ENCODE measurements at regions not wholly inside any gene's neighbourhood (a gene's known extent, or its start where the extent isn't known, plus 50 kb on each side); places are given as distances from the start of the nearest gene placed in this dataset.
"Not testable (repeated sequence)": the region's sequence is repeated elsewhere in the genome, so short reads cannot be mapped to it uniquely, and the experiment has no call there.

GRCh38 chr1:83135524-83136157 is 863.3 kb downstream of the TTLL7 start:
- DNase-seq (ENCODE audit: low spot score); BruUV-seq (replicated peaks); H3K9me3 ChIP-seq (ENCODE audit: low read depth, low read length, poor library complexity, severe bottlenecking); H3K36me3 ChIP-seq (ENCODE audit: insufficient read depth, low read length, poor library complexity, severe bottlenecking); H3K4me1 ChIP-seq (ENCODE audit: insufficient read depth, low read length, poor library complexity, severe bottlenecking); intact Hi-C loops (cut with micrococcal nuclease; ENCODE audit: unreplicated experiment); H3K27ac ChIP-seq (ENCODE audit: low read depth, low read length, poor library complexity, severe bottlenecking); POLR2A ChIA-PET (ENCODE audit: low non-redundant PET); H3K27me3 ChIP-seq (replicated peaks; ENCODE audit: insufficient read depth, low read depth, low read length, poor library complexity); H3K4me3 ChIP-seq (ENCODE audit: low read depth, low read length, poor library complexity, severe bottlenecking); CTCF ChIA-PET: not testable (repeated sequence)

GRCh38 chr1:83134322-83135014 is 864.5 kb downstream of the TTLL7 start:
- CTCF ChIA-PET; H3K27me3 ChIP-seq (replicated peaks; ENCODE audit: insufficient read depth, low read depth, low read length, poor library complexity); H3K9me3 ChIP-seq (ENCODE audit: low read depth, low read length, poor library complexity, severe bottlenecking); H3K36me3 ChIP-seq (ENCODE audit: insufficient read depth, low read length, poor library complexity, severe bottlenecking); BruUV-seq (replicated peaks); intact Hi-C loops (cut with micrococcal nuclease; ENCODE audit: unreplicated experiment); H3K4me3 ChIP-seq (ENCODE audit: low read depth, low read length, poor library complexity, severe bottlenecking); H3K4me1 ChIP-seq (ENCODE audit: insufficient read depth, low read length, poor library complexity, severe bottlenecking); H3K27ac ChIP-seq (ENCODE audit: low read depth, low read length, poor library complexity, severe bottlenecking); DNase-seq (ENCODE audit: low spot score); POLR2A ChIA-PET (ENCODE audit: low non-redundant PET): not testable (repeated sequence)

GRCh38 chr1:83131692-83131955 is 867.3 kb downstream of the TTLL7 start:
- POLR2A ChIA-PET (ENCODE audit: low non-redundant PET) = no interaction called here
- Histone ChIP-seq H3K4me3 (ENCODE audit: low read depth, low read length, poor library complexity, severe bottlenecking) (no peak overlapping the region), H3K36me3 (ENCODE audit: insufficient read depth, low read length, poor library complexity, severe bottlenecking) (no peaks in the 10 kb centered on the region), H3K9me3 (ENCODE audit: low read depth, low read length, poor library complexity, severe bottlenecking) (no peaks in the 10 kb centered on the region), H3K4me1 (ENCODE audit: insufficient read depth, low read length, poor library complexity, severe bottlenecking) (no peaks in the 10 kb centered on the region), H3K27me3 (replicated peaks; ENCODE audit: insufficient read depth, low read depth, low read length, poor library complexity) (peaks cover 6% of the 10 kb centered on the region), H3K27ac (ENCODE audit: low read depth, low read length, poor library complexity, severe bottlenecking) (no peak overlapping the region)
- no TSS peak for BruUV-seq (replicated peaks)
- no peak for DNase-seq (ENCODE audit: low spot score)
- CTCF ChIA-PET = no interaction called here
- TF ChIP-seq CTCF (conservative IDR thresholded peaks at IDR 0.05; ENCODE audit: low read depth, low read length) = no peak
- no peak for TF ChIP-seq EZH2 (IDR thresholded peaks at IDR 0.05; ENCODE audit: borderline replicate concordance, low read depth, low read length, poor library complexity, severe bottlenecking)
- intact Hi-C loops (cut with micrococcal nuclease; ENCODE audit: unreplicated experiment) = no loop called here

GRCh38 chr1:83130886-83131691 is 867.8 kb downstream of the TTLL7 start:
- H3K27ac ChIP-seq (ENCODE audit: low read depth, low read length, poor library complexity, severe bottlenecking) = no peak overlapping the region
- peaks cover 6% of the 10 kb centered on the region for H3K27me3 ChIP-seq (replicated peaks; ENCODE audit: insufficient read depth, low read depth, low read length, poor library complexity)
- H3K4me3 ChIP-seq (ENCODE audit: low read depth, low read length, poor library complexity, severe bottlenecking) = no peak overlapping the region
- H3K36me3 ChIP-seq (ENCODE audit: insufficient read depth, low read length, poor library complexity, severe bottlenecking) = no peaks in the 10 kb centered on the region
- intact Hi-C loops (cut with micrococcal nuclease; ENCODE audit: unreplicated experiment) = no loop called here
- H3K9me3 ChIP-seq (ENCODE audit: low read depth, low read length, poor library complexity, severe bottlenecking) = no peaks in the 10 kb centered on the region
- DNase-seq (ENCODE audit: low spot score) = no peak
- CTCF ChIA-PET = no interaction called here
- POLR2A ChIA-PET (ENCODE audit: low non-redundant PET) = no interaction called here
- BruUV-seq (replicated peaks) = no TSS peak
- H3K4me1 ChIP-seq (ENCODE audit: insufficient read depth, low read length, poor library complexity, severe bottlenecking) = no peaks in the 10 kb centered on the region
- TF ChIP-seq CTCF (conservative IDR thresholded peaks at IDR 0.05; ENCODE audit: low read depth, low read length) (no peak), EZH2 (IDR thresholded peaks at IDR 0.05; ENCODE audit: borderline replicate concordance, low read depth, low read length, poor library complexity, severe bottlenecking) (no peak)

All from A673 (cell line).